Peyer's patch (tissue), 4 donors: ENCODE measurements at regions not wholly inside any gene's neighbourhood (a gene's known extent, or its start where the extent isn't known, plus 50 kb on each side); places are given as distances from the start of the nearest gene placed in this dataset.

ENCODE experiments used
- CTCF ChIP-seq, 6 experiments: fragments of 450-650 bp in 4 of 6; fragments of 200-600 bp in 2 of 6; sonication (generic) in 1 of 6; IDR thresholded peaks; one replicate each; pipeline ENCODE4 v1.5.1; 2017 to 2019; ENCODE audit warnings: antibody characterized with exemption in 6 of 6, mild to moderate bottlenecking in 3 of 6, moderate library complexity in 1 of 6
- POLR2A ChIP-seq, 2 donors: fragments of 450-650 bp; IDR thresholded peaks; one replicate each; pipeline ENCODE4 v1.5.1; 2017; ENCODE audit warnings: antibody characterized with exemption in 2 of 2, mild to moderate bottlenecking in 2 of 2, moderate library complexity in 2 of 2

- TF ChIP-seq CTCF (IDR thresholded peaks at IDR 0.05), result no peak
- no peak for TF ChIP-seq POLR2A (IDR thresholded peaks at IDR 0.05)
These were observed 188.4 kb upstream of the TRPC5 start for GRCh38 chrX:112270991-112271390.
